ENCODE measurements at regions not wholly inside any gene's neighbourhood (a gene's known extent, or its start where the extent isn't known, plus 50 kb on each side); places are given as distances from the start of the nearest gene placed in this dataset.

- Histone ChIP-seq H3K4me3 (peak overlapping the region; percentile 31 to 55 (median 42)), H3K9me3 (no peaks in the 10 kb centered on the region), H3K27me3 (no peaks in the 10 kb centered on the region), H3K27ac (replicated peaks in 1 of 4) (peak overlapping the region; percentile 37 to 65 (median 56)), H3K4me1 (peaks cover 10 to 37% (median 30%) of the 10 kb centered on the region in 4 donors), H3K36me3 (no peaks in the 10 kb centered on the region)
- intact Hi-C loops (cut with DNase I): loop anchor here (5.0 kb wide), 1 partner anchor 264 kb away; the partner anchor contains the start of gene SIPA1L1
- TF ChIP-seq POLR2AphosphoS5 (IDR thresholded peaks at IDR 0.05): peak in 1 of 2 donors; percentile 33
- no peak for TF ChIP-seq CTCF (IDR thresholded peaks at IDR 0.05)
- TF ChIP-seq EP300 (IDR thresholded peaks at IDR 0.05): no peak
- TF ChIP-seq POLR2A (IDR thresholded peaks at IDR 0.05; ENCODE audit: low read depth): no peak
- no peak for DNase-seq (ENCODE audit: extremely low spot score)
- 13% methylated on average over 14 of the region's 14 CpGs for WGBS
Observed at GRCh38 chr14:71586131-71586897, 345.9 kb upstream of the RGS6 start.

- Histone ChIP-seq H3K4me1 (peaks cover 14 to 48% (median 36%) of the 10 kb centered on the region in 4 donors), H3K27me3 (no peaks in the 10 kb centered on the region), H3K9me3 (no peaks in the 10 kb centered on the region), H3K27ac (replicated peaks in 1 of 4) (no peak overlapping the region), H3K36me3 (no peaks in the 10 kb centered on the region), H3K4me3 (no peak overlapping the region)
- WGBS: 91% methylated on average over 9 of the region's 9 CpGs
- TF ChIP-seq CTCF (IDR thresholded peaks at IDR 0.05) (no peak), POLR2A (IDR thresholded peaks at IDR 0.05; ENCODE audit: low read depth) (no peak), EP300 (IDR thresholded peaks at IDR 0.05) (no peak), POLR2AphosphoS5 (IDR thresholded peaks at IDR 0.05) (no peak)
- DNase-seq (ENCODE audit: extremely low spot score): no peak
- intact Hi-C loops (cut with DNase I): loop anchor here (5.0 kb wide), 1 partner anchor 266 kb away; the partner anchor contains the start of gene SIPA1L1
Observed at GRCh38 chr14:71588028-71588427, 344.2 kb upstream of the RGS6 start.

GRCh38 chr14:71588576-71589215, 343.5 kb upstream of the RGS6 start:
- Histone ChIP-seq H3K4me3 (no peak overlapping the region), H3K4me1 (peaks cover 14 to 43% (median 29%) of the 10 kb centered on the region in 4 donors), H3K27me3 (no peaks in the 10 kb centered on the region), H3K27ac (replicated peaks in 1 of 4) (no peak overlapping the region), H3K36me3 (no peaks in the 10 kb centered on the region), H3K9me3 (no peaks in the 10 kb centered on the region)
- no peak for DNase-seq (ENCODE audit: extremely low spot score)
- WGBS: 96% methylated on average over 10 of the region's 10 CpGs
- TF ChIP-seq EP300 (IDR thresholded peaks at IDR 0.05) (no peak), POLR2A (IDR thresholded peaks at IDR 0.05; ENCODE audit: low read depth) (no peak), POLR2AphosphoS5 (IDR thresholded peaks at IDR 0.05) (no peak), CTCF (IDR thresholded peaks at IDR 0.05) (no peak)
- intact Hi-C loops (cut with DNase I): loop anchor here (5.0 kb wide), 1 partner anchor 266 kb away; the partner anchor contains the start of gene SIPA1L1

GRCh38 chr14:71589609-71590008, 342.6 kb upstream of the RGS6 start:
- Histone ChIP-seq H3K27me3 (no peaks in the 10 kb centered on the region), H3K4me1 (peaks cover 14 to 44% (median 31%) of the 10 kb centered on the region in 4 donors), H3K36me3 (no peaks in the 10 kb centered on the region), H3K27ac (replicated peaks in 1 of 4) (no peak overlapping the region), H3K4me3 (no peak overlapping the region), H3K9me3 (no peaks in the 10 kb centered on the region)
- intact Hi-C loops (cut with DNase I): loop anchor here (5.0 kb wide), 1 partner anchor 267 kb away; the partner anchor contains the start of gene SIPA1L1
- DNase-seq (ENCODE audit: extremely low spot score): no peak
- 90% methylated on average over 2 of the region's 2 CpGs for WGBS
- TF ChIP-seq EP300 (IDR thresholded peaks at IDR 0.05): no peak
- TF ChIP-seq POLR2AphosphoS5 (IDR thresholded peaks at IDR 0.05): no peak
- TF ChIP-seq POLR2A (IDR thresholded peaks at IDR 0.05; ENCODE audit: low read depth): no peak
- no peak for TF ChIP-seq CTCF (IDR thresholded peaks at IDR 0.05)

Measured in esophagus muscularis mucosa (tissue), 4 donors.